ENCODE measurements at regions not wholly inside any gene's neighbourhood (a gene's known extent, or its start where the extent isn't known, plus 50 kb on each side); places are given as distances from the start of the nearest gene placed in this dataset.

GRCh38 chr13:80718970-80719369 is 378.0 kb upstream of the SPRY2 start:
- CTCF ChIA-PET (ENCODE audit: unreplicated experiment) = no interaction called here
- Histone ChIP-seq H4K20me1 (ENCODE audit: insufficient read depth, low read length) (no peaks in the 10 kb centered on the region), H3K36me3 (ENCODE audit: insufficient read depth, low read length) (no peaks in the 10 kb centered on the region), H3K79me2 (ENCODE audit: insufficient read depth, low read depth, low read length) (no peaks in the 10 kb centered on the region), H2AFZ (ENCODE audit: low read length) (no peak overlapping the region), H3K27ac (ENCODE audit: low read depth, low read length, poor library complexity, severe bottlenecking) (no peak overlapping the region), H3K9me2 (ENCODE audit: insufficient read depth, low read length) (no peaks in the 10 kb centered on the region), H3K4me3 (ENCODE audit: low read depth, low read length, poor library complexity, severe bottlenecking) (no peak overlapping the region), H3K9me3 (ENCODE audit: low read length) (no peaks in the 10 kb centered on the region), H3K4me2 (ENCODE audit: low read length) (no peak overlapping the region), H3K4me1 (ENCODE audit: insufficient read depth, low read length, poor library complexity, severe bottlenecking) (no peaks in the 10 kb centered on the region)
- intact Hi-C loops (cut with micrococcal nuclease; ENCODE audit: unreplicated experiment) = no loop called here
- POLR2A ChIA-PET = no interaction called here
- no peak for TF ChIP-seq EZH2phosphoT487 (IDR thresholded peaks at IDR 0.05; ENCODE audit: borderline replicate concordance, low read depth, low read length)
- TF ChIP-seq CTCF (conservative IDR thresholded peaks at IDR 0.05; ENCODE audit: low read length) = no peak
- no peak for DNase-seq (ENCODE audit: low spot score)
- no TSS peak for BruUV-seq (replicated peaks)

- H3K27ac ChIP-seq (ENCODE audit: low read depth, low read length, poor library complexity, severe bottlenecking) = no peak overlapping the region
- no peak overlapping the region for H2AFZ ChIP-seq (ENCODE audit: low read length)
- no peaks in the 10 kb centered on the region for H3K4me1 ChIP-seq (ENCODE audit: insufficient read depth, low read length, poor library complexity, severe bottlenecking)
- POLR2A ChIA-PET = interaction anchor here (1.0 kb wide), 1 partner anchor 17 kb away, joined by 3 read pairs; no protein-coding TSS in a partner anchor
- H3K4me2 ChIP-seq (ENCODE audit: low read length) = no peak overlapping the region
- no TSS peak for BruUV-seq (replicated peaks)
- H3K36me3 ChIP-seq (ENCODE audit: insufficient read depth, low read length) = no peaks in the 10 kb centered on the region
- intact Hi-C loops (cut with micrococcal nuclease; ENCODE audit: unreplicated experiment) = no loop called here
- no peak for DNase-seq (ENCODE audit: low spot score)
- no peaks in the 10 kb centered on the region for H4K20me1 ChIP-seq (ENCODE audit: insufficient read depth, low read length)
- H3K4me3 ChIP-seq (ENCODE audit: low read depth, low read length, poor library complexity, severe bottlenecking) = no peak overlapping the region
- no peaks in the 10 kb centered on the region for H3K9me2 ChIP-seq (ENCODE audit: insufficient read depth, low read length)
- TF ChIP-seq EZH2phosphoT487 (IDR thresholded peaks at IDR 0.05; ENCODE audit: borderline replicate concordance, low read depth, low read length) (no peak), CTCF (conservative IDR thresholded peaks at IDR 0.05; ENCODE audit: low read length) (no peak)
- CTCF ChIA-PET (ENCODE audit: unreplicated experiment) = no interaction called here
- H3K79me2 ChIP-seq (ENCODE audit: insufficient read depth, low read depth, low read length) = no peaks in the 10 kb centered on the region
- H3K9me3 ChIP-seq (ENCODE audit: low read length) = no peaks in the 10 kb centered on the region
Measured at GRCh38 chr13:80717776-80718175, 376.9 kb upstream of the SPRY2 start.

- Histone ChIP-seq H3K36me3 (ENCODE audit: insufficient read depth, low read length) (no peaks in the 10 kb centered on the region), H3K4me3 (ENCODE audit: low read depth, low read length, poor library complexity, severe bottlenecking) (no peak overlapping the region), H3K9me2 (ENCODE audit: insufficient read depth, low read length) (no peaks in the 10 kb centered on the region), H3K4me2 (ENCODE audit: low read length) (peak overlapping the region; percentile 29; the same call in 1 of the 2 replicates), H2AFZ (ENCODE audit: low read length) (no peak overlapping the region), H3K9me3 (ENCODE audit: low read length) (no peaks in the 10 kb centered on the region), H4K20me1 (ENCODE audit: insufficient read depth, low read length) (no peaks in the 10 kb centered on the region), H3K4me1 (ENCODE audit: insufficient read depth, low read length, poor library complexity, severe bottlenecking) (no peaks in the 10 kb centered on the region), H3K27ac (ENCODE audit: low read depth, low read length, poor library complexity, severe bottlenecking) (no peak overlapping the region), H3K79me2 (ENCODE audit: insufficient read depth, low read depth, low read length) (no peaks in the 10 kb centered on the region)
- POLR2A ChIA-PET = no interaction called here
- CTCF ChIA-PET (ENCODE audit: unreplicated experiment) = no interaction called here
- no TSS peak for BruUV-seq (replicated peaks)
- intact Hi-C loops (cut with micrococcal nuclease; ENCODE audit: unreplicated experiment) = no loop called here
- TF ChIP-seq EZH2phosphoT487 (IDR thresholded peaks at IDR 0.05; ENCODE audit: borderline replicate concordance, low read depth, low read length) (no peak), CTCF (conservative IDR thresholded peaks at IDR 0.05; ENCODE audit: low read length) (no peak)
- no peak for DNase-seq (ENCODE audit: low spot score)
Measured at GRCh38 chr13:80716610-80717081, 375.7 kb upstream of the SPRY2 start.
